Stomach (tissue), 4 donors: ENCODE measurements at regions not wholly inside any gene's neighbourhood (a gene's known extent, or its start where the extent isn't known, plus 50 kb on each side); places are given as distances from the start of the nearest gene placed in this dataset.

Experiments
- CTCF ChIP-seq, 7 experiments: fragments of 450-650 bp in 4 of 7; fragments of 200-600 bp in 3 of 7; sonication (generic) in 3 of 7; IDR thresholded peaks; one replicate each; pipeline ENCODE4 v1.5.1; 2016 to 2019; ENCODE audit warnings: antibody characterized with exemption in 7 of 7, control low read depth in 2 of 7, mild to moderate bottlenecking in 1 of 7
- POLR2A ChIP-seq, 4 donors: fragments of 450-650 bp; IDR thresholded peaks; one replicate each; pipeline ENCODE4 v1.6.1; 2016; ENCODE audit warnings: antibody characterized with exemption in 4 of 4, control low read depth in 2 of 4, mild to moderate bottlenecking in 1 of 4, moderate library complexity in 1 of 4
- POLR2AphosphoS5 ChIP-seq, 3 donors: sonication (generic); formaldehyde crosslinking; IDR thresholded peaks; one replicate each; pipeline ENCODE4 v1.6.1; 2016; ENCODE audit warnings: antibody characterized with exemption in 3 of 3

- no peak for TF ChIP-seq CTCF (IDR thresholded peaks at IDR 0.05)
- no peak for TF ChIP-seq POLR2A (IDR thresholded peaks at IDR 0.05)
- no peak for TF ChIP-seq POLR2AphosphoS5 (IDR thresholded peaks at IDR 0.05)
Observed at GRCh38 chr4:25486171-25486570, 109.1 kb downstream of the ANAPC4 start.
